ENCODE measurements at regions not wholly inside any gene's neighbourhood (a gene's known extent, or its start where the extent isn't known, plus 50 kb on each side); places are given as distances from the start of the nearest gene placed in this dataset.
A peak's percentile ranks its signal among the peaks of the same experiment; 100 is the strongest.

DNA sequence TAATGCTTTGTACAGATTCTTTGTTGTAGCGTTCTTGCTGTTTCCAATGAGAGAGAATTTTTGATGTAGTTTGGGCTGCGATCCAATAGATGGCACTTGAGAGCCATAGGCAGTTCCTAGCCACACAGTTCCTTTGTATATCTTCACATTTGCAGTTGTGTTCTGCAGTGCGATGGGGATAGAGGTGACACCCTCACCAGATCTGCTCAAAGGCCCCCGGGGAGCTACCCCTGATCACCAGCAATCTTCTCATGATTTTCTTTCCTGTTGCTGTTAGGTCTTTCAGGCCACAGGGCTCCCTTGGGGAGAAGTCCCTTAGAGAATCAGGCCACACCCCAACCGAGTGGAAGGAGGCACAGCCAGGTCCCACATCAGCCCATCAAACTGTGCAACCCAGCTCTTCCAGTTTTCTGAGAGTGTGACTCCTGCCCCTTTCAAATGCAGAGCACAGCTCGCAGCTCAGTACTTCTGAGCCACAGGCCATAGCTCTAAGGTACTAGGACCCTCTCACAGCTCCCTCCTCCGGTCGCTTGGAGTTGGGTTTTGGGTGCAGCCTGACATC, 353.7 kb downstream of the SLCO4C1 start:
- no peak for TF ChIP-seq POLR2A (IDR thresholded peaks at IDR 0.05)
- TF ChIP-seq, protein P1, sequence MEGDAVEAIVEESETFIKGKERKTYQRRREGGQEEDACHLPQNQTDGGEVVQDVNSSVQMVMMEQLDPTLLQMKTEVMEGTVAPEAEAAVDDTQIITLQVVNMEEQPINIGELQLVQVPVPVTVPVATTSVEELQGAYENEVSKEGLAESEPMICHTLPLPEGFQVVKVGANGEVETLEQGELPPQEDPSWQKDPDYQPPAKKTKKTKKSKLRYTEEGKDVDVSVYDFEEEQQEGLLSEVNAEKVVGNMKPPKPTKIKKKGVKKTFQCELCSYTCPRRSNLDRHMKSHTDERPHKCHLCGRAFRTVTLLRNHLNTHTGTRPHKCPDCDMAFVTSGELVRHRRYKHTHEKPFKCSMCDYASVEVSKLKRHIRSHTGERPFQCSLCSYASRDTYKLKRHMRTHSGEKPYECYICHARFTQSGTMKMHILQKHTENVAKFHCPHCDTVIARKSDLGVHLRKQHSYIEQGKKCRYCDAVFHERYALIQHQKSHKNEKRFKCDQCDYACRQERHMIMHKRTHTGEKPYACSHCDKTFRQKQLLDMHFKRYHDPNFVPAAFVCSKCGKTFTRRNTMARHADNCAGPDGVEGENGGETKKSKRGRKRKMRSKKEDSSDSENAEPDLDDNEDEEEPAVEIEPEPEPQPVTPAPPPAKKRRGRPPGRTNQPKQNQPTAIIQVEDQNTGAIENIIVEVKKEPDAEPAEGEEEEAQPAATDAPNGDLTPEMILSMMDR (IDR thresholded peaks at IDR 0.05), result peak in 5 of 6 experiments; percentile 15 to 48 (median 38)
- Histone ChIP-seq H3K4me1 (replicated peaks in 1 of 2) (no peaks in the 10 kb centered on the region), H3K4me3 (no peak overlapping the region), H3K27ac (no peak overlapping the region), H3K27me3 (no peaks in the 10 kb centered on the region), H3K36me3 (replicated peaks in 1 of 2) (no peaks in the 10 kb centered on the region), H3K9me3 (replicated peaks in 1 of 3) (no peaks in the 10 kb centered on the region)
- intact Hi-C loops (cut with DNase I), result no loop called here
- peak in 6 of 7 donors; percentile 14 to 55 (median 24) for DNase-seq
- 36 to 53% (median 48%) methylated on average over 6 to 8 of the region's 8 CpGs for WGBS, 4 donors

DNA sequence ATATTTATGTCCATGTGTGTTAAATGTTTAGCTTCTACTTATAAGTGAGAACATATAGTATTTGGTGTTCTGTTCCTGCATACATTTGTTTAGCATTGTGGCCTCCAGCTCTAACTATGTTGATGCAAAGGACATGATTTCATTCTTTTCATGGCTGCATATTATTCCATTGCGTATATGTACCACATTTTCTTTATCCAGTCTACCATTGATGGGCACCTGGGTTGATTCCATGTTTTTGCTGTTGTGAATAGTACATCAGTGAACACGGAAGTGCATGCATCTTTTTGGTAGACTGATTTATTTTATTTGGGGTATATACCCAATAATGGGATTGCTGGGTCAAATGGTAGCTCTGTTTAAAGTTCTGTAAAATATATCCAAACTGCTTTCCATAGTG, 359.0 kb downstream of the SLCO4C1 start:
- Histone ChIP-seq H3K9me3 (replicated peaks in 1 of 3) (no peaks in the 10 kb centered on the region), H3K4me3 (no peak overlapping the region), H3K4me1 (replicated peaks in 1 of 2) (no peaks in the 10 kb centered on the region), H3K27ac (no peak overlapping the region), H3K36me3 (replicated peaks in 1 of 2) (no peaks in the 10 kb centered on the region), H3K27me3 (no peaks in the 10 kb centered on the region)
- intact Hi-C loops (cut with DNase I), result no loop called here
- WGBS, 4 donors, result 61 to 88% (median 73%) methylated on average over 1 to 2 of the region's 2 CpGs
- DNase-seq, result no peak
- TF ChIP-seq POLR2A (IDR thresholded peaks at IDR 0.05), result no peak
- TF ChIP-seq, protein P1 (IDR thresholded peaks at IDR 0.05), result no peak

DNA sequence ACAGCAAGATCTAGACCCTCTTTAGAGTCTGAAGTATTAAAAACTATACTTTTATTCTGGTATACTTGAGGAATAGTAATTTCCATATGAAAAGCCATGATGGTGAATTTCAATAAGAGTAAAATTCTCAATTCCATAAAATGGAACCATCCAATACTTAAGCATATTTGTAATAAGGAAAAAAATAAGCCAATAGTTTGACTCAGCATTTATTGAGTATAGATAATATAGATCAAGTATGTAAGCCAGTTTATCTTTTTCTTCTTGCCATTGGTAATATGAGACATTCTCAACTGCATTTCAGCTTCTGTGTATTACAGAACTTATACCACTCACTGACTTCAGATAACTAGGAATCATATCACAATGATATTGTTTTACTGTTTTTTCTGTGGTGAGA, 361.0 kb downstream of the SLCO4C1 start:
- H3K36me3 ChIP-seq (replicated peaks in 1 of 2), result no peaks in the 10 kb centered on the region
- no peak for DNase-seq
- H3K27ac ChIP-seq, result no peak overlapping the region
- intact Hi-C loops (cut with DNase I), result no loop called here
- no peaks in the 10 kb centered on the region for H3K4me1 ChIP-seq (replicated peaks in 1 of 2)
- no peaks in the 10 kb centered on the region for H3K27me3 ChIP-seq
- TF ChIP-seq, protein P1 (IDR thresholded peaks at IDR 0.05), result no peak
- no peak for TF ChIP-seq POLR2A (IDR thresholded peaks at IDR 0.05)
- H3K9me3 ChIP-seq (replicated peaks in 1 of 3), result no peaks in the 10 kb centered on the region
- H3K4me3 ChIP-seq, result no peak overlapping the region

DNA sequence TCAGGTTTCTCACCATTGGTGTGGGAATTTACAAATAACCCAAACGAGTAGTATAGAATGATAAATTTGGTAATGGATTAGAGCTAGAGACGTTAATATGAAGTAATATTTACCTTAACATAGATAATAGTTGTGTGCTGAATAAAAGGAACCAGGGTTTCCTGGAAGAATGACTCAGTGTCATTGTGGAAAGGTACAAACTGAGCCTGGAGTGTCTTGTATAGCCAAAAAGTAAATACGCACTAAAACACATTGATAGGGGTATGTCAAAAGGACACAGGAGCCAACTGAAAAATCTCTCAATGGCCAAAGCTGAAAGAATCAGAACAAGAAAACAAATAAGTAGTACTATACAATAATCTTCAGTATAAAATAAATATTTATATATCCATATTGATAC, 363.5 kb downstream of the SLCO4C1 start:
- intact Hi-C loops (cut with DNase I), result no loop called here
- no peak for DNase-seq
- Histone ChIP-seq H3K27me3 (no peaks in the 10 kb centered on the region), H3K9me3 (replicated peaks in 1 of 3) (no peaks in the 10 kb centered on the region), H3K4me1 (replicated peaks in 1 of 2) (no peaks in the 10 kb centered on the region), H3K27ac (no peak overlapping the region), H3K4me3 (no peak overlapping the region), H3K36me3 (replicated peaks in 1 of 2) (no peaks in the 10 kb centered on the region)
- TF ChIP-seq, protein P1 (IDR thresholded peaks at IDR 0.05), result no peak
- no peak for TF ChIP-seq POLR2A (IDR thresholded peaks at IDR 0.05)
- 55 to 66% (median 65%) methylated on average over 3 of the region's 3 CpGs for WGBS, 4 donors

All from adrenal gland (tissue), 9 donors.